ENCODE measurements at regions not wholly inside any gene's neighbourhood (a gene's known extent, or its start where the extent isn't known, plus 50 kb on each side); places are given as distances from the start of the nearest gene placed in this dataset.

GRCh38 chr3:72071624-72072023, 286.7 kb upstream of the PROK2 start:
- no peak for TF ChIP-seq CTCF (IDR thresholded peaks at IDR 0.05; ENCODE audit: unreplicated experiment)
- Mint-ChIP-seq H3K36me3 (ENCODE audit: insufficient read depth, unreplicated experiment) (peaks cover 5% of the 10 kb centered on the region), H3K27ac (ENCODE audit: low read depth, unreplicated experiment) (no peak overlapping the region), H3K9me3 (ENCODE audit: unreplicated experiment) (no peaks in the 10 kb centered on the region), H3K4me3 (ENCODE audit: unreplicated experiment) (no peak overlapping the region), H3K4me1 (ENCODE audit: insufficient read depth, unreplicated experiment) (no peaks in the 10 kb centered on the region), H3K27me3 (ENCODE audit: insufficient read depth, unreplicated experiment) (no peaks in the 10 kb centered on the region)
- no TSS peak for BruUV-seq (replicated peaks)
- DNase-seq (ENCODE audit: unreplicated experiment) = no peak
- intact Hi-C loops (cut with micrococcal nuclease) = no loop called here
- POLR2A ChIA-PET = interaction anchor here (0.7 to 1.3 kb wide), 2 partner anchors 19 to 175 kb away, joined by 3 to 5 read pairs; no protein-coding TSS in a partner anchor
- CTCF ChIA-PET = interaction anchor here (1.1 kb wide), 1 partner anchor 15 kb away, joined by 3 read pairs; no protein-coding TSS in a partner anchor

GRCh38 chr3:72070005-72070404, 285.1 kb upstream of the PROK2 start:
- TF ChIP-seq CTCF (IDR thresholded peaks at IDR 0.05; ENCODE audit: unreplicated experiment) = no peak
- no TSS peak for BruUV-seq (replicated peaks)
- no peak overlapping the region for H3K27ac Mint-ChIP-seq (ENCODE audit: low read depth, unreplicated experiment)
- H3K27me3 Mint-ChIP-seq (ENCODE audit: insufficient read depth, unreplicated experiment) = no peaks in the 10 kb centered on the region
- ChIA-PET CTCF (no interaction called here), POLR2A (no interaction called here)
- peaks cover 5% of the 10 kb centered on the region for H3K36me3 Mint-ChIP-seq (ENCODE audit: insufficient read depth, unreplicated experiment)
- no peaks in the 10 kb centered on the region for H3K4me1 Mint-ChIP-seq (ENCODE audit: insufficient read depth, unreplicated experiment)
- DNase-seq (ENCODE audit: unreplicated experiment) = no peak
- H3K4me3 Mint-ChIP-seq (ENCODE audit: unreplicated experiment) = no peak overlapping the region
- no peaks in the 10 kb centered on the region for H3K9me3 Mint-ChIP-seq (ENCODE audit: unreplicated experiment)
- intact Hi-C loops (cut with micrococcal nuclease) = no loop called here

DNA sequence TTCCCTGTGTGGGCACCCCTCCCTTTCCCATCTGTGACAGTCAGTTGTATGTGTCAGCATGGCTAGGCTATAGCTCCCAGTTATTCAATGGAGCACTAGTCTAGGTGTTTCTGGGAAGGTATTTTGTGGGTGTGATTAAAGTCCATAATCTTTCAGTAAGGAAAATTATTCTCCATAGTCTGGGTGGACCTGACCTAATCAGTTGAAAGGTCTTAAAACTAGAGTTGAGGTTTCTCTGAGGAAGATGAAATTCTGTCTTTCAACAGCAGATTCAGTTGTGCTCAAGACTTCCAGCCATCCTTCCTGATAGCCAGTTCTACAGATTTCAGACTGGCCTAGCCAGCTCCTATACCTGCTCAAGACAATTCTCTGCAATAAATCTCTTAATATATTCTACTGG, 284.6 kb upstream of the PROK2 start:
- no peak for TF ChIP-seq CTCF (IDR thresholded peaks at IDR 0.05; ENCODE audit: unreplicated experiment)
- no TSS peak for BruUV-seq (replicated peaks)
- Mint-ChIP-seq H3K9me3 (ENCODE audit: unreplicated experiment) (peaks cover under 1% of the 10 kb centered on the region), H3K36me3 (ENCODE audit: insufficient read depth, unreplicated experiment) (peaks cover 5% of the 10 kb centered on the region), H3K4me1 (ENCODE audit: insufficient read depth, unreplicated experiment) (no peaks in the 10 kb centered on the region), H3K27ac (ENCODE audit: low read depth, unreplicated experiment) (no peak overlapping the region), H3K4me3 (ENCODE audit: unreplicated experiment) (no peak overlapping the region), H3K27me3 (ENCODE audit: insufficient read depth, unreplicated experiment) (peaks cover 4% of the 10 kb centered on the region)
- ChIA-PET CTCF (no interaction called here), POLR2A (interaction anchor here (0.6 kb wide), 1 partner anchor 76 kb away, joined by 3 read pairs; no protein-coding TSS in a partner anchor)
- no peak for DNase-seq (ENCODE audit: unreplicated experiment)
- intact Hi-C loops (cut with micrococcal nuclease) = no loop called here

GRCh38 chr3:72068621-72069020, 283.7 kb upstream of the PROK2 start:
- H3K9me3 Mint-ChIP-seq (ENCODE audit: unreplicated experiment) = peaks cover 6% of the 10 kb centered on the region
- no peak overlapping the region for H3K4me3 Mint-ChIP-seq (ENCODE audit: unreplicated experiment)
- H3K36me3 Mint-ChIP-seq (ENCODE audit: insufficient read depth, unreplicated experiment) = peaks cover 5% of the 10 kb centered on the region
- H3K27me3 Mint-ChIP-seq (ENCODE audit: insufficient read depth, unreplicated experiment) = peaks cover 12% of the 10 kb centered on the region
- no peak for TF ChIP-seq CTCF (IDR thresholded peaks at IDR 0.05; ENCODE audit: unreplicated experiment)
- ChIA-PET POLR2A (interaction anchor here (0.7 kb wide), 1 partner anchor 276 kb away, joined by 3 read pairs; no protein-coding TSS in a partner anchor), CTCF (no interaction called here)
- no peaks in the 10 kb centered on the region for H3K4me1 Mint-ChIP-seq (ENCODE audit: insufficient read depth, unreplicated experiment)
- BruUV-seq (replicated peaks) = no TSS peak
- intact Hi-C loops (cut with micrococcal nuclease) = no loop called here
- peak; percentile 27 for DNase-seq (ENCODE audit: unreplicated experiment)
- no peak overlapping the region for H3K27ac Mint-ChIP-seq (ENCODE audit: low read depth, unreplicated experiment)

Data from MCF 10A (cell line).